HepG2 (cell line): ENCODE measurements at regions not wholly inside any gene's neighbourhood (a gene's known extent, or its start where the extent isn't known, plus 50 kb on each side); places are given as distances from the start of the nearest gene placed in this dataset.

Source experiments
- ATF7 ChIP-seq, 2 experiments: fragments of 450-650 bp in 1 of 2; sonication (generic) in 1 of 2; formaldehyde crosslinking in 1 of 2; IDR thresholded peaks; 2 replicates each; pipeline versions ENCODE4 v1.4.0 to v1.6.1; 2016 to 2020; ENCODE audit warnings: antibody characterized with exemption in 1 of 2, mild to moderate bottlenecking in 1 of 2, missing genetic modification reagents in 1 of 2
- CC2D1A ChIP-seq: sonication (generic); formaldehyde crosslinking; IDR thresholded peaks from 2 replicates; pipeline ENCODE4 v1.8.1; 2023; ENCODE audit warnings: mild to moderate bottlenecking, missing genetic modification reagents
- FOXA3 ChIP-seq: IDR thresholded peaks from 2 replicates; pipeline ENCODE4 v1.6.1; 2016; ENCODE audit warnings: missing genetic modification reagents, missing compliant biosample characterization
- FOXO1 ChIP-seq: sonication (generic); formaldehyde crosslinking; IDR thresholded peaks from 2 replicates; pipeline ENCODE4 v1.4.0; 2020; ENCODE audit warnings: missing genetic modification reagents
- HNF4G ChIP-seq, 2 experiments: sonication (generic) in 1 of 2; formaldehyde crosslinking in 1 of 2; IDR thresholded peaks; 2 replicates each; pipeline versions ENCODE4 v1.4.0 to v1.6.1; 2011 to 2020; ENCODE audit warnings: borderline replicate concordance in 2 of 2, low read depth in 2 of 2, mild to moderate bottlenecking in 2 of 2, low read length in 1 of 2, missing genetic modification reagents in 1 of 2, moderate library complexity in 1 of 2
- MIER2 ChIP-seq: IDR thresholded peaks from 2 replicates; pipeline ENCODE4 v1.6.1; 2016; ENCODE audit warnings: missing biosample characterization, missing genetic modification reagents
- RFX5 ChIP-seq: IDR thresholded peaks from 2 replicates; pipeline ENCODE4 v1.6.1; 2011; ENCODE audit warnings: low read depth, low read length, improper control_type of control experiment
- SRSF1 ChIP-seq: fragments of 200-400 bp; formaldehyde crosslinking; optimal IDR thresholded peaks from 2 replicates; pipeline ENCODE3; 2017; ENCODE audit warnings: mild to moderate bottlenecking, low read depth, low read length, moderate library complexity
- TCF7L2 ChIP-seq: IDR thresholded peaks from 2 replicates; pipeline ENCODE4 v1.6.1; 2011; ENCODE audit warnings: mild to moderate bottlenecking, low read depth, low read length, moderate library complexity
- ZSCAN30 ChIP-seq: sonication (generic); formaldehyde crosslinking; IDR thresholded peaks from 2 replicates; pipeline ENCODE4 v1.5.0; 2020; ENCODE audit warnings: mild to moderate bottlenecking, missing genetic modification reagents
- TF ChIP-seq, protein P1 (sequence below): sonication (generic); formaldehyde crosslinking; IDR thresholded peaks from 2 replicates; pipeline ENCODE4 v1.5.0; 2020; ENCODE audit warnings: mild to moderate bottlenecking, missing genetic modification reagents, moderate library complexity
- TF ChIP-seq, protein P2 (sequence below): sonication (generic); formaldehyde crosslinking; IDR thresholded peaks from 2 replicates; pipeline ENCODE4 v1.4.0; 2020; ENCODE audit warnings: low read depth, mild to moderate bottlenecking, missing genetic modification reagents

DNA sequence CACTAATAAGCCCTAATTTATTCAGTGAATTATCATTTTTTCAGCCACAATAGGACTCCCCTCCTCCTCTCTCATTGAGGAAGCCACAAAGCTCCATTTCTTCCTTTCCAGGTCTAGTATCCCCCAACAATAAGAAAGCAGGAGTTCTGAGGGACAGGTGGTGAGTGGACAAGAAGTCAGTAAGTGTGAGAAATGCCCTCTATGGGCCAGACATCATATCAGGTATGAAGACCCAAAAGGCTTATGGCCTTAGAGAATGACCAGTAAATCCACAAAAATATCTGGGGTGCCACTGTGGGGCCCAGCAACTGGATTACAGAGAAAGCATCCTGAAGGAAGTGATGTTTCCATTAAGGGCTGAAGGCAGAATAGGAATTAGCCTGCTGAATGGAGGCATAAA lies 175.7 kb downstream of the TRIM33 start:
- TF ChIP-seq RFX5 (no peak), ZSCAN30 (CRISPR knock-in tag) (no peak), CC2D1A (CRISPR knock-in tag) (no peak), FOXO1 (CRISPR knock-in tag) (no peak), ATF7 (IDR thresholded peaks at IDR 0.05) (no peak), ATF7 (CRISPR knock-in tag; IDR thresholded peaks at IDR 0.05) (no peak), HNF4G (IDR thresholded peaks at IDR 0.05; ENCODE audit: borderline replicate concordance, low read depth, low read length) (no peak), HNF4G (CRISPR knock-in tag; IDR thresholded peaks at IDR 0.05; ENCODE audit: borderline replicate concordance, low read depth) (no peak), MIER2 (CRISPR knock-in tag) (no peak), SRSF1 (no peak), FOXA3 (CRISPR knock-in tag) (no peak), TCF7L2 (no peak)
- TF ChIP-seq, protein P1, sequence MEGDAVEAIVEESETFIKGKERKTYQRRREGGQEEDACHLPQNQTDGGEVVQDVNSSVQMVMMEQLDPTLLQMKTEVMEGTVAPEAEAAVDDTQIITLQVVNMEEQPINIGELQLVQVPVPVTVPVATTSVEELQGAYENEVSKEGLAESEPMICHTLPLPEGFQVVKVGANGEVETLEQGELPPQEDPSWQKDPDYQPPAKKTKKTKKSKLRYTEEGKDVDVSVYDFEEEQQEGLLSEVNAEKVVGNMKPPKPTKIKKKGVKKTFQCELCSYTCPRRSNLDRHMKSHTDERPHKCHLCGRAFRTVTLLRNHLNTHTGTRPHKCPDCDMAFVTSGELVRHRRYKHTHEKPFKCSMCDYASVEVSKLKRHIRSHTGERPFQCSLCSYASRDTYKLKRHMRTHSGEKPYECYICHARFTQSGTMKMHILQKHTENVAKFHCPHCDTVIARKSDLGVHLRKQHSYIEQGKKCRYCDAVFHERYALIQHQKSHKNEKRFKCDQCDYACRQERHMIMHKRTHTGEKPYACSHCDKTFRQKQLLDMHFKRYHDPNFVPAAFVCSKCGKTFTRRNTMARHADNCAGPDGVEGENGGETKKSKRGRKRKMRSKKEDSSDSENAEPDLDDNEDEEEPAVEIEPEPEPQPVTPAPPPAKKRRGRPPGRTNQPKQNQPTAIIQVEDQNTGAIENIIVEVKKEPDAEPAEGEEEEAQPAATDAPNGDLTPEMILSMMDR: no peak
- TF ChIP-seq, protein P2, sequence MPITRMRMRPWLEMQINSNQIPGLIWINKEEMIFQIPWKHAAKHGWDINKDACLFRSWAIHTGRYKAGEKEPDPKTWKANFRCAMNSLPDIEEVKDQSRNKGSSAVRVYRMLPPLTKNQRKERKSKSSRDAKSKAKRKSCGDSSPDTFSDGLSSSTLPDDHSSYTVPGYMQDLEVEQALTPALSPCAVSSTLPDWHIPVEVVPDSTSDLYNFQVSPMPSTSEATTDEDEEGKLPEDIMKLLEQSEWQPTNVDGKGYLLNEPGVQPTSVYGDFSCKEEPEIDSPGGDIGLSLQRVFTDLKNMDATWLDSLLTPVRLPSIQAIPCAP: no peak
